ENCODE measurements at regions not wholly inside any gene's neighbourhood (a gene's known extent, or its start where the extent isn't known, plus 50 kb on each side); places are given as distances from the start of the nearest gene placed in this dataset.

DNA sequence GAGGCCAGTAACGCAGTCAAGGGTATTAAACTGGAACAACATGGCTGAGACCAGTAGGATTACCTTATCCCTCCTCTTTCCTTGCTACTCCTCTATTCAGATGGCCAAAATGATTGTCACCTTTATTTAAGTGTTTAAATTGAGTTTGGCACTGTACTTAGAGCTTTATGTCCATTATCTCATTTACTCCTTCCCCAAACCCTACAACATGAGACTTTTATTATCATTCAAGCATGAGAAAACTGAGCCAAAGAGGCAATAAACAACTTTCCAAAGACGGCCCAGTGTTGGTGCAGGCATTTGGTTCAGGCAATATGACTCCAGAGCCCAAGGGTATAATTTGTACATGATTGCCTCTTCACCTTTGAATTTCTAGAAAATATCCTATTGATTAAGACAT is 370.9 kb upstream of the KITLG start:
- Histone ChIP-seq H3K9me3 (ENCODE audit: control insufficient read depth in 2 of 2, insufficient read depth in 1 of 2, low read depth in 1 of 2, low read length in 1 of 2) (no peaks in the 10 kb centered on the region), H3K36me3 (ENCODE audit: control insufficient read depth in 2 of 2, insufficient read depth in 2 of 2, low read length in 1 of 2) (no peaks in the 10 kb centered on the region), H3K27ac (ENCODE audit: low read depth in 2 of 2, low read length in 1 of 2) (no peak overlapping the region), H3K27me3 (ENCODE audit: control insufficient read depth in 1 of 2, insufficient read depth in 2 of 2, low read length in 2 of 2) (peaks cover 0 to 3% of the 10 kb centered on the region in 2 donors), H3K4me3 (ENCODE audit: low read depth in 1 of 2, low read length in 2 of 2) (no peak overlapping the region), H3K4me1 (ENCODE audit: control insufficient read depth in 2 of 2, insufficient read depth in 2 of 2, low read length in 1 of 2) (no peaks in the 10 kb centered on the region)
- WGBS, 2 donors, result 71 to 75% methylated on average over 2 of the region's 2 CpGs

DNA sequence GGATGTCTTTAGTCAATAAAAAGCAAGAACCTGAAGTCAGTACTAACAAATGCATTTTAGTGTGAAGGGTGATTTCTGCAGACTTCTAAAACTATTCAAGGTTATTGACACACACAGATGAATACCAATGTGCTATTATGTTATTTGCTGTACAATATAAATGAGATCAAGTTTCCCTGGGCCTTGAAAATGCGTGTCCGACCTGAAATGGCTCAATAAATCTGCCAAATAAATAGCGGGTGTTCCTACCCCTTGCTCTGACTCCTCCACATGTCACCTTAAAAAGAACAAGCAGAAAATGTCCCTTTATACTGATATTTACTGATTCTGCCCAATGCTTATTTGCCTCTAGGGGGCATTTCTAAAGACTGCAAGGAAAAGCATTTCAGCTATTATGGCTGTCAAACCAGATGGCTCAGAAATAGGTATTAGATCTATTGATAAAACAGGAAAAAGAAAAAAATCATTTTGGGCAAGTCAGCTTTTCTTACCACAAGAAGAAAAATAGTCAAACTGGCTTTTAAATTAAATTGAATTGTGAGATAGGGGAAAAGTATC is 367.3 kb upstream of the KITLG start:
- H3K27me3 ChIP-seq (ENCODE audit: control insufficient read depth in 1 of 2, insufficient read depth in 2 of 2, low read length in 2 of 2), result peaks cover 0 to 3% of the 10 kb centered on the region in 2 donors
- H3K36me3 ChIP-seq (ENCODE audit: control insufficient read depth in 2 of 2, insufficient read depth in 2 of 2, low read length in 1 of 2), result no peaks in the 10 kb centered on the region
- H3K4me1 ChIP-seq (ENCODE audit: control insufficient read depth in 2 of 2, insufficient read depth in 2 of 2, low read length in 1 of 2), result no peaks in the 10 kb centered on the region
- H3K9me3 ChIP-seq (ENCODE audit: control insufficient read depth in 2 of 2, insufficient read depth in 1 of 2, low read depth in 1 of 2, low read length in 1 of 2), result no peaks in the 10 kb centered on the region
- H3K4me3 ChIP-seq (ENCODE audit: low read depth in 1 of 2, low read length in 2 of 2), result no peak overlapping the region
- 89 to 91% methylated on average over 3 of the region's 3 CpGs for WGBS, 2 donors
- no peak overlapping the region for H3K27ac ChIP-seq (ENCODE audit: low read depth in 2 of 2, low read length in 1 of 2)

DNA sequence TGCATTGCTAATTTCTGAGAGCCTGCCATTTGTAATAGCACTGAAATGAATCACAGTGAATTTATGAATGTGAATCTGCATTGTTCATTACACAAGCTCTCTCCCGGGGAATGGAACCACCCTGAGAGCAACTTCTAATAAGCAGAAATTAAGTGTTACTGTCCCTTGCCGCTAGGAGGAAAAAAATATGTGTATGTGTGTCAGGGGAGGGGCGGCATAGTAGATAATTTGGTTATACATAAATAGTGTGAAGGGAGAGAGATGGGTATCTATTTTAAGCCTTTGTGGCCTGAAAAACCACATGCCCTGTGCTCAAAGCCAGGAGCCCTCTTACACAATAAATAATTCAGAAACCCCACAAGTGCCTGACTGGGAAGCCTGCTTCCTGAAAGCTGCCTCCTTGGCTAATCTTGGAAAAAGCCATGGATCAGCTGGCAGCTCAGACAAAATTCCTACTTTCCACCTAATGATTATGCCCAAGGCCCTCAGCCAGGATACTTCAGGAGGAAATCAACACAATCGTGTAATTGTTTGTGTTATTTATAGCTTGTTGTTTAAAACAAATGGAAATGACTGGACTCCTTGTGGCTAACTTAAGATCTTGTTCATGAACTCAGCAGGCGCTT is 366.2 kb upstream of the KITLG start:
- peaks cover 0 to under 1% of the 10 kb centered on the region in 2 donors for H3K27me3 ChIP-seq (ENCODE audit: control insufficient read depth in 1 of 2, insufficient read depth in 2 of 2, low read length in 2 of 2)

DNA sequence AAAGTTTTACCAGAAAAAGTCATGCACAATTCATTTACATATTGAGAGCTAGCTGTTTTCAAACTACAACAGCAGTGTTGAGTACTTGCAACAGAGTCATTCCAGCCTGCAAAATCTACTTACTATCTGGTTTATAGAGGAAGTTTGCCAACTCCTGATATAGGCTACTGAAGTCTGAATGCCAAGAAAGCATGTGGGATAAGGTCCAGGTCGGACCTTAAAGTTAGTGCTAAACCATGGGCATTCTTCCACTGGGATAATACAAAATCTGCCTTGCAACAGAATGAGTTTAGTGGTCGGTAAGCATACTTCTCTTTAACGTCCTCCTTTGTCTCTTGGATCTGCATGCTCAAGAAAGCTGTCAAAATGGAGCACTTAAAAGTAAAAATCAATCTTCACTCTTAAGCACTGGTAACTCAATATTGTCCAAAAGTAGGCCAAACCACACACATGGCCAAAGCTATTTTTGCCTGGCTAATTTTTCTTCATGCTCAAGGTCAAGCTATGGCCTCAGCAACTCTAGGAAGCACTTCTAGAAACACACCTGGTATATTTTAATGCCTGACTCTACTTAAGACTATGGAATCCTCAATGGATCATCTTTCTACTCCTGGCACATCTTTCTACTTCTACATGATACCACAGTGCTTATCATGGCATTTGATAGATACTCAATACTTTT is 364.9 kb upstream of the KITLG start:
- Histone ChIP-seq H3K27ac (ENCODE audit: low read depth in 2 of 2, low read length in 1 of 2) (no peak overlapping the region), H3K27me3 (ENCODE audit: control insufficient read depth in 1 of 2, insufficient read depth in 2 of 2, low read length in 2 of 2) (peaks cover 0 to 2% of the 10 kb centered on the region in 2 donors), H3K9me3 (ENCODE audit: control insufficient read depth in 2 of 2, insufficient read depth in 1 of 2, low read depth in 1 of 2, low read length in 1 of 2) (no peaks in the 10 kb centered on the region), H3K4me1 (ENCODE audit: control insufficient read depth in 2 of 2, insufficient read depth in 2 of 2, low read length in 1 of 2) (no peaks in the 10 kb centered on the region), H3K4me3 (ENCODE audit: low read depth in 1 of 2, low read length in 2 of 2) (no peak overlapping the region), H3K36me3 (ENCODE audit: control insufficient read depth in 2 of 2, insufficient read depth in 2 of 2, low read length in 1 of 2) (no peaks in the 10 kb centered on the region)
- 56 to 82% methylated on average over 3 of the region's 3 CpGs for WGBS, 2 donors

More for the DNA sequence above, 366.2 kb upstream of the KITLG start:
- Histone ChIP-seq H3K4me1 (ENCODE audit: control insufficient read depth in 2 of 2, insufficient read depth in 2 of 2, low read length in 1 of 2) (no peaks in the 10 kb centered on the region), H3K4me3 (ENCODE audit: low read depth in 1 of 2, low read length in 2 of 2) (no peak overlapping the region), H3K27ac (ENCODE audit: low read depth in 2 of 2, low read length in 1 of 2) (no peak overlapping the region), H3K9me3 (ENCODE audit: control insufficient read depth in 2 of 2, insufficient read depth in 1 of 2, low read depth in 1 of 2, low read length in 1 of 2) (no peaks in the 10 kb centered on the region), H3K36me3 (ENCODE audit: control insufficient read depth in 2 of 2, insufficient read depth in 2 of 2, low read length in 1 of 2) (no peaks in the 10 kb centered on the region)
- 48 to 57% methylated on average over 5 of the region's 5 CpGs for whole genome bisulfite sequencing, 2 donors

DNA sequence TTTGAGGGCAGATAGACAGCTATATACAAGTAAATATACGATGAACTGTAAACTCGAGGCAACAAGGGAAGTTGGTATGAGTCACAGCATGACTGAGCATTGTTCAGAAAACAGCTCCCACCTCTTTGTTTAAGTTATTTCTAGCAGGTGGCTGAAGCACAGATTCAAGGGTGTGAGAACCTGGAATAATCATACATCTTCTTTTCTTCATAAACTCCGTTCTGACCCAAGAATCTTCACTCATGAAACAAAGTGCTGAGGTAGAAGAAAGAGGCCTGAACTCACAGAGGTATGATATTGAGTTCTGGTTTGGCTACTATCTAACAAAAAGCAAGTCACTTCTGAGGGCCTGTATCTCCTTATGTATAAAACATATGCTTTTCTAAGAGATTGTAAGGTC is 364.1 kb upstream of the KITLG start:
- peaks cover 0 to 2% of the 10 kb centered on the region in 2 donors for H3K27me3 ChIP-seq (ENCODE audit: control insufficient read depth in 1 of 2, insufficient read depth in 2 of 2, low read length in 2 of 2)
- no peaks in the 10 kb centered on the region for H3K4me1 ChIP-seq (ENCODE audit: control insufficient read depth in 2 of 2, insufficient read depth in 2 of 2, low read length in 1 of 2)
- no peak overlapping the region for H3K4me3 ChIP-seq (ENCODE audit: low read depth in 1 of 2, low read length in 2 of 2)
- no peak overlapping the region for H3K27ac ChIP-seq (ENCODE audit: low read depth in 2 of 2, low read length in 1 of 2)
- H3K36me3 ChIP-seq (ENCODE audit: control insufficient read depth in 2 of 2, insufficient read depth in 2 of 2, low read length in 1 of 2), result no peaks in the 10 kb centered on the region
- 30 to 49% methylated on average over 3 of the region's 3 CpGs for WGBS, 2 donors
- no peaks in the 10 kb centered on the region for H3K9me3 ChIP-seq (ENCODE audit: control insufficient read depth in 2 of 2, insufficient read depth in 1 of 2, low read depth in 1 of 2, low read length in 1 of 2)

DNA sequence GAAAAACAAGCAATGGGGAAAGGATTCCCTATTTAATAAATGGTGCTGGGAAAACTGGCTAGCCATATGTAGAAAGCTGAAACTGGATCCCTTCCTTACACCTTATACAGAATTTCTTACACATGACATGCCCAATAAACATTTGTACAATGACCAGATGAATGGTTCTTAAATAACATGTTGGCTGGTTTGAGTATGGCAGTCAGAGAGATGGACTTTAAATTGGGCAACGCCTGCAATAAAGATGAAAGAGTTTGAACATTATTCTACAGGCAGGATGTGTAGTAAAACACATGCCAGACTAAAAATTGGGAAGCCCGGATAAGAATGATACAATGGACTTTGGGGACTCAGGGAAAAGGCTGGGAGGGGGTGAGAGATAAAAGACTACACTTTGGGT is 360.6 kb upstream of the KITLG start:
- H3K36me3 ChIP-seq (ENCODE audit: control insufficient read depth in 2 of 2, insufficient read depth in 2 of 2, low read length in 1 of 2), result no peaks in the 10 kb centered on the region
- WGBS, 2 donors, result 82 to 83% methylated on average over 2 of the region's 2 CpGs
- peaks cover 0 to 2% of the 10 kb centered on the region in 2 donors for H3K27me3 ChIP-seq (ENCODE audit: control insufficient read depth in 1 of 2, insufficient read depth in 2 of 2, low read length in 2 of 2)
- no peak overlapping the region for H3K4me3 ChIP-seq (ENCODE audit: low read depth in 1 of 2, low read length in 2 of 2)
- no peaks in the 10 kb centered on the region for H3K4me1 ChIP-seq (ENCODE audit: control insufficient read depth in 2 of 2, insufficient read depth in 2 of 2, low read length in 1 of 2)
- no peak overlapping the region for H3K27ac ChIP-seq (ENCODE audit: low read depth in 2 of 2, low read length in 1 of 2)
- no peaks in the 10 kb centered on the region for H3K9me3 ChIP-seq (ENCODE audit: control insufficient read depth in 2 of 2, insufficient read depth in 1 of 2, low read depth in 1 of 2, low read length in 1 of 2)

DNA sequence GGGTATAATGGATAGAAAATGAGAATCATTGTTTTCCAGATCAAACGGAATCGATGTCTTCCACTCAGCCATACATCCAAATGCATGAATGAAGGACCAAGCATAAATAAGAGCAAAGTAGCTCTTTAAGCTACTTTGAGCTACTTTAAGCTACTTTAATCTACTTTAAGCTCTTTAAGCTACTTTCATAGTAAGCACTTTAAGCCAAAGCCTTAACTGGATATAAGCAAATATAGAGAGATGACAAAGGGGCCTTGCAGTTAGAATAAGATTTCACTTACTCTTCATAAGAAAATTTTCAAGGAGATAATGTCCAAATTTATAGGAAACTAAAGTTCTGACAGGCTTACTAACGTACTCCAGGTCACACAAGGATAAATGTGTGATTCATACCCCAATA is 355.6 kb upstream of the KITLG start:
- Histone ChIP-seq H3K27me3 (ENCODE audit: control insufficient read depth in 1 of 2, insufficient read depth in 2 of 2, low read length in 2 of 2) (peaks cover 0 to 5% of the 10 kb centered on the region in 2 donors), H3K4me3 (ENCODE audit: low read depth in 1 of 2, low read length in 2 of 2) (no peak overlapping the region), H3K9me3 (ENCODE audit: control insufficient read depth in 2 of 2, insufficient read depth in 1 of 2, low read depth in 1 of 2, low read length in 1 of 2) (no peaks in the 10 kb centered on the region), H3K4me1 (ENCODE audit: control insufficient read depth in 2 of 2, insufficient read depth in 2 of 2, low read length in 1 of 2) (no peaks in the 10 kb centered on the region), H3K36me3 (ENCODE audit: control insufficient read depth in 2 of 2, insufficient read depth in 2 of 2, low read length in 1 of 2) (no peaks in the 10 kb centered on the region), H3K27ac (ENCODE audit: low read depth in 2 of 2, low read length in 1 of 2) (no peak overlapping the region)
- WGBS, 2 donors, result 38 to 52% methylated on average over 3 of the region's 3 CpGs

DNA sequence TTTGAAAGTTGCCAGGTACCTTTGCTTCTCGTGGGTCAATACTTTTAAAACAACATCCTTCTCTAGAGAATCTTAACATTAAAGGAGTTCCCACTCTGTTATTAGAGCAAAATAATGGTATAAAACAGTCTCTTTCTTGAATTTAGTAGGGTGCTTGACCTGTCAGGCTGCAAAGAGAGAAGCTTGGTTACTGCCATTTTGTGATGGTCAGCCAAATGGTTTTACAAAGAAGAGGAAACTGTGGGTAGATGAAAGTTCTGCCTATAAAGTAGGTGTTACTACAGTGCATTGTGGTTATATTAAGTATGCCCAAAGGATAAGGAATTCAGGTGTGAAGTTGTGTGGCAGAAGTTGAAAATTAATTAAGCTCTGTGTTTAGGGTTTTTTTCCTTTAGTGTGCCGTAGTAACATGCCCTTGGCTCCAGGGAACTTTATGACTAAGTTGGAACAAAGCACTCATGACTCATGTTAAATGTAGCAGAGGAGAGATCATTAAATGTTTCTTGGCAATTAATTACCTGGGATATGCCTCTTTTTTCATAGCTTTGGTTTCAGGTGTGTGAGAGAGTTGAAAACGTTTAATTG is 354.0 kb upstream of the KITLG start:
- no peak overlapping the region for H3K4me3 ChIP-seq (ENCODE audit: low read depth in 1 of 2, low read length in 2 of 2)
- peaks cover 0 to 5% of the 10 kb centered on the region in 2 donors for H3K27me3 ChIP-seq (ENCODE audit: control insufficient read depth in 1 of 2, insufficient read depth in 2 of 2, low read length in 2 of 2)
- H3K36me3 ChIP-seq (ENCODE audit: control insufficient read depth in 2 of 2, insufficient read depth in 2 of 2, low read length in 1 of 2), result no peaks in the 10 kb centered on the region
- H3K4me1 ChIP-seq (ENCODE audit: control insufficient read depth in 2 of 2, insufficient read depth in 2 of 2, low read length in 1 of 2), result no peaks in the 10 kb centered on the region
- H3K9me3 ChIP-seq (ENCODE audit: control insufficient read depth in 2 of 2, insufficient read depth in 1 of 2, low read depth in 1 of 2, low read length in 1 of 2), result no peaks in the 10 kb centered on the region
- no peak overlapping the region for H3K27ac ChIP-seq (ENCODE audit: low read depth in 2 of 2, low read length in 1 of 2)
- 46 to 56% methylated on average over 3 of the region's 3 CpGs for WGBS, 2 donors

DNA sequence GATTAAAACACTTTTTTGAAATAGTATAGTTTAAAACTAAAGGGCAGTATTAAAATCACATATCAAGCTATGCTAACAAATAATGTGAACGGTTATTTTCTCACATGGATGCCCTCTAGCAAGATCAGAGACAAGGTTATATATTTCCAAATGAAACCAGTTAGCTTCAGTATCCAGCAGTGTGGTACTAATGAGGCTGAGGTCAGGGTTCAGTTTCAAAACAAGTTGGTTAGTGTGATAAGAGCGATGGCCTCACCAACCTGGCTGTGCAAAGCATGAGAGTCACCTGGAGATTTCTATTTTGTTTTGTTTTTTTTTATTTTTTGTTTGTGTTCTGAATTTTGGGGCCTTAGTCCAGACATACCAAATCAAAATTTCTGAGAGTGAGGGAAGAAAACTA is 352.2 kb upstream of the KITLG start:
- no peaks in the 10 kb centered on the region for H3K9me3 ChIP-seq (ENCODE audit: control insufficient read depth in 2 of 2, insufficient read depth in 1 of 2, low read depth in 1 of 2, low read length in 1 of 2)
- H3K27ac ChIP-seq (ENCODE audit: low read depth in 2 of 2, low read length in 1 of 2), result no peak overlapping the region
- H3K36me3 ChIP-seq (ENCODE audit: control insufficient read depth in 2 of 2, insufficient read depth in 2 of 2, low read length in 1 of 2), result no peaks in the 10 kb centered on the region
- no peak overlapping the region for H3K4me3 ChIP-seq (ENCODE audit: low read depth in 1 of 2, low read length in 2 of 2)
- H3K27me3 ChIP-seq (ENCODE audit: control insufficient read depth in 1 of 2, insufficient read depth in 2 of 2, low read length in 2 of 2), result peaks cover 0 to 5% of the 10 kb centered on the region in 2 donors
- no peaks in the 10 kb centered on the region for H3K4me1 ChIP-seq (ENCODE audit: control insufficient read depth in 2 of 2, insufficient read depth in 2 of 2, low read length in 1 of 2)
- 67 to 89% methylated on average over 2 of the region's 2 CpGs for WGBS, 2 donors
